K562 (cell line): ENCODE measurements at regions not wholly inside any gene's neighbourhood (a gene's known extent, or its start where the extent isn't known, plus 50 kb on each side); places are given as distances from the start of the nearest gene placed in this dataset.

ENCODE experiments used
- ELF4 ChIP-seq: fragments of 450-650 bp; formaldehyde crosslinking; IDR thresholded peaks from 2 replicates; pipeline ENCODE4 v1.4.0; 2022; ENCODE audit warnings: missing genetic modification characterization
- FOXJ2 ChIP-seq: fragments of 200-800 bp; sonication (Bioruptor generic); IDR thresholded peaks from 2 replicates; pipeline ENCODE4 v1.6.1; 2016; ENCODE audit warnings: missing genetic modification characterization, missing compliant biosample characterization
- GABPB2 ChIP-seq: fragments of 250-450 bp; sonication (Bioruptor Pico); conservative IDR thresholded peaks from 2 replicates; pipeline ENCODE4 v1.5.1; 2021; ENCODE audit warnings: mild to moderate bottlenecking
- IRF2 ChIP-seq: sonication (generic); formaldehyde crosslinking; IDR thresholded peaks from 2 replicates; pipeline ENCODE4 v1.8.1; 2022; ENCODE audit warnings: mild to moderate bottlenecking, missing genetic modification reagents
- JUND ChIP-seq, 2 experiments: IDR thresholded peaks; 2 replicates in 1 of 2; 3 replicates in 1 of 2; pipeline ENCODE4 v1.6.1; 2011; ENCODE audit warnings: borderline replicate concordance in 2 of 2, low read depth in 2 of 2, low read length in 2 of 2, improper control_type of control experiment in 1 of 2, missing biosample characterization in 1 of 2, missing genetic modification characterization in 1 of 2, missing genetic modification reagents in 1 of 2
- KLF6 ChIP-seq: fragments of 250-450 bp; sonication (Bioruptor Pico); IDR thresholded peaks from 2 replicates; pipeline ENCODE4 v1.4.0; 2020; ENCODE audit warnings: mild to moderate bottlenecking, moderate library complexity, borderline replicate concordance
- MTA3 ChIP-seq: fragments of 450-650 bp; formaldehyde crosslinking; IDR thresholded peaks from 2 replicates; pipeline ENCODE4 v1.6.1; 2017; ENCODE audit warnings: mild to moderate bottlenecking, borderline replicate concordance
- MYC ChIP-seq, 2 experiments: fragments of 250-450 bp in 1 of 2; sonication (Bioruptor Pico) in 1 of 2; IDR thresholded peaks; 2 replicates each; pipeline versions ENCODE4 v1.5.1 to v1.6.1; 2012 to 2021; ENCODE audit warnings: low read depth in 2 of 2, borderline replicate concordance in 1 of 2, improper control_type of control experiment in 1 of 2, low read length in 1 of 2, mild to moderate bottlenecking in 1 of 2, moderate library complexity in 1 of 2
- NFE2L1 ChIP-seq: fragments of 450-650 bp; IDR thresholded peaks from 2 replicates; pipeline ENCODE4 v1.6.1; 2016; ENCODE audit warnings: missing genetic modification characterization, low read depth, mild to moderate bottlenecking, missing compliant biosample characterization, moderate library complexity, borderline replicate concordance
- NFIC ChIP-seq: fragments of 450-650 bp; IDR thresholded peaks from 2 replicates; pipeline ENCODE4 v1.6.1; 2017; ENCODE audit warnings: mild to moderate bottlenecking, inconsistent platforms
- PHF21A ChIP-seq: fragments of 450-650 bp; IDR thresholded peaks from 2 replicates; pipeline ENCODE4 v1.6.1; 2017; ENCODE audit warnings: low read depth, borderline replicate concordance
- SMAD3 ChIP-seq: fragments of 450-650 bp; formaldehyde crosslinking; conservative IDR thresholded peaks from 2 replicates; pipeline ENCODE4 v1.4.0; 2020; ENCODE audit warnings: mild to moderate bottlenecking
- TEAD2 ChIP-seq: fragments of 450-650 bp; IDR thresholded peaks from 2 replicates; pipeline ENCODE4 v1.6.1; 2016; ENCODE audit warnings: missing genetic modification characterization, control low read depth, missing compliant biosample characterization
- TEAD4 ChIP-seq, 2 experiments: sonication (generic) in 1 of 2; formaldehyde crosslinking in 1 of 2; IDR thresholded peaks; 2 replicates each; pipeline versions ENCODE4 v1.6.1 to v1.8.0; 2012 to 2022; ENCODE audit warnings: borderline replicate concordance in 1 of 2, inconsistent platforms in 1 of 2, low read length in 1 of 2, mild to moderate bottlenecking in 1 of 2, missing genetic modification reagents in 1 of 2
- ZBTB5 ChIP-seq: fragments of 450-650 bp; IDR thresholded peaks from 2 replicates; pipeline ENCODE4 v1.6.1; 2017; ENCODE audit warnings: antibody characterized with exemption
- ZNF592 ChIP-seq: fragments of 450-650 bp; IDR thresholded peaks from 2 replicates; pipeline ENCODE4 v1.6.1; 2017; ENCODE audit warnings: antibody characterized with exemption, mild to moderate bottlenecking
- TF ChIP-seq, protein P1 (sequence below): IDR thresholded peaks from 3 replicates; pipeline ENCODE4 v1.6.1; 2011; ENCODE audit warnings: borderline replicate concordance, mild to moderate bottlenecking, moderate library complexity; ENCODE audit not compliant: insufficient read length; ENCODE audit errors: extremely low read depth

- TF ChIP-seq TEAD4 (IDR thresholded peaks at IDR 0.05; ENCODE audit: low read length) (peak; percentile 83), TEAD4 (CRISPR knock-in tag; IDR thresholded peaks at IDR 0.05; ENCODE audit: borderline replicate concordance) (no peak), MYC (IDR thresholded peaks at IDR 0.05; ENCODE audit: low read depth, low read length) (0 out of 2 replicates have a peak, but pooled peaks have one; percentile 37), MYC (CRISPR knock-in tag; IDR thresholded peaks at IDR 0.05; ENCODE audit: borderline replicate concordance, low read depth) (no peak), KLF6 (CRISPR knock-in tag) (no peak), MTA3 (peak; percentile 79), NFE2L1 (no peak), FOXJ2 (tag) (peak; percentile 55), GABPB2 (no peak), NFIC (peak; percentile 58), ELF4 (CRISPR knock-in tag) (no peak), SMAD3 (CRISPR knock-in tag) (no peak), IRF2 (CRISPR knock-in tag) (no peak), ZBTB5 (no peak), ZNF592 (no peak), PHF21A (0 out of 2 replicates have a peak, but pooled peaks have one; percentile 38), JUND (IDR thresholded peaks at IDR 0.05; ENCODE audit: borderline replicate concordance, low read depth, low read length) (peak; percentile 45; the same call in 1 of the 2 replicates), JUND (tag; IDR thresholded peaks at IDR 0.05; ENCODE audit: borderline replicate concordance, low read depth, low read length) (peak; percentile 54; the same call in 1 of the 3 replicates), TEAD2 (tag) (0 out of 2 replicates have a peak, but pooled peaks have one; percentile 29)
- TF ChIP-seq, protein P1, sequence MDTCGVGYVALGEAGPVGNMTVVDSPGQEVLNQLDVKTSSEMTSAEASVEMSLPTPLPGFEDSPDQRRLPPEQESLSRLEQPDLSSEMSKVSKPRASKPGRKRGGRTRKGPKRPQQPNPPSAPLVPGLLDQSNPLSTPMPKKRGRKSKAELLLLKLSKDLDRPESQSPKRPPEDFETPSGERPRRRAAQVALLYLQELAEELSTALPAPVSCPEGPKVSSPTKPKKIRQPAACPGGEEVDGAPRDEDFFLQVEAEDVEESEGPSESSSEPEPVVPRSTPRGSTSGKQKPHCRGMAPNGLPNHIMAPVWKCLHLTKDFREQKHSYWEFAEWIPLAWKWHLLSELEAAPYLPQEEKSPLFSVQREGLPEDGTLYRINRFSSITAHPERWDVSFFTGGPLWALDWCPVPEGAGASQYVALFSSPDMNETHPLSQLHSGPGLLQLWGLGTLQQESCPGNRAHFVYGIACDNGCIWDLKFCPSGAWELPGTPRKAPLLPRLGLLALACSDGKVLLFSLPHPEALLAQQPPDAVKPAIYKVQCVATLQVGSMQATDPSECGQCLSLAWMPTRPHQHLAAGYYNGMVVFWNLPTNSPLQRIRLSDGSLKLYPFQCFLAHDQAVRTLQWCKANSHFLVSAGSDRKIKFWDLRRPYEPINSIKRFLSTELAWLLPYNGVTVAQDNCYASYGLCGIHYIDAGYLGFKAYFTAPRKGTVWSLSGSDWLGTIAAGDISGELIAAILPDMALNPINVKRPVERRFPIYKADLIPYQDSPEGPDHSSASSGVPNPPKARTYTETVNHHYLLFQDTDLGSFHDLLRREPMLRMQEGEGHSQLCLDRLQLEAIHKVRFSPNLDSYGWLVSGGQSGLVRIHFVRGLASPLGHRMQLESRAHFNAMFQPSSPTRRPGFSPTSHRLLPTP: peak; percentile 97
Observed at GRCh38 chr6:27541212-27541932, 68.5 kb upstream of the ZNF184 start (continued).
